GM19397 (cell line): ENCODE measurements at regions not wholly inside any gene's neighbourhood (a gene's known extent, or its start where the extent isn't known, plus 50 kb on each side); places are given as distances from the start of the nearest gene placed in this dataset.
"Not testable (repeated sequence)": the region's sequence is repeated elsewhere in the genome, so short reads cannot be mapped to it uniquely, and the experiment has no call there.

Experiments
- ATAC-seq: cut with Tn5 transposase; IDR thresholded peaks from one replicate; pipeline ENCODE4 v1.9.1; 2021; ENCODE audit warnings: mild to moderate bottlenecking, moderate library complexity; ENCODE audit not compliant: unreplicated experiment

GRCh38 chr17:51387582-51387981 is 127.2 kb downstream of the UTP18 start:
- ATAC-seq: no peak

GRCh38 chr17:51387986-51388385 is 127.6 kb downstream of the UTP18 start:
- ATAC-seq: no peak

- ATAC-seq: no peak
Observed at GRCh38 chr17:51389875-51390274, 129.5 kb downstream of the UTP18 start.

- no peak for ATAC-seq
Observed at GRCh38 chr17:51391982-51392654, 131.8 kb downstream of the UTP18 start.

- no peak for ATAC-seq
Observed at GRCh38 chr17:51395621-51396020, 135.3 kb downstream of the UTP18 start.

GRCh38 chr17:51397361-51398127 is 137.2 kb downstream of the UTP18 start:
- ATAC-seq: no peak

- ATAC-seq: no peak
Observed at GRCh38 chr17:51398128-51398525, 137.8 kb downstream of the UTP18 start.

GRCh38 chr17:51398687-51399086 is 138.3 kb downstream of the UTP18 start:
- ATAC-seq: no peak

GRCh38 chr17:51401279-51401678 is 140.9 kb downstream of the UTP18 start:
- no peak for ATAC-seq

GRCh38 chr17:51402899-51403298 is 142.6 kb downstream of the UTP18 start:
- no peak for ATAC-seq

- ATAC-seq: no peak
Observed at GRCh38 chr17:51407576-51407975, 147.2 kb downstream of the UTP18 start.

- ATAC-seq: no peak
Observed at GRCh38 chr17:51419476-51419875, 159.1 kb downstream of the UTP18 start.

- ATAC-seq: no peak
Observed at GRCh38 chr17:51421525-51421924, 161.2 kb downstream of the UTP18 start.

- no peak for ATAC-seq
Observed at GRCh38 chr17:51422634-51423033, 162.3 kb downstream of the UTP18 start.

- no peak for ATAC-seq
Observed at GRCh38 chr17:51423421-51424160, 163.2 kb downstream of the UTP18 start.

- no peak for ATAC-seq
Observed at GRCh38 chr17:51425773-51426172, 165.4 kb downstream of the UTP18 start.

- ATAC-seq: peak; percentile 8
Observed at GRCh38 chr17:51427323-51427811, 167.0 kb downstream of the UTP18 start.

- peak; percentile 70 for ATAC-seq
Observed at GRCh38 chr17:51427856-51428255, 167.5 kb downstream of the UTP18 start.

- ATAC-seq: no peak
Observed at GRCh38 chr17:51428668-51429495, 168.5 kb downstream of the UTP18 start.

GRCh38 chr17:51429938-51430337 is 169.6 kb downstream of the UTP18 start:
- ATAC-seq: not testable (repeated sequence)

GRCh38 chr17:51430591-51430990 is 170.2 kb downstream of the UTP18 start:
- ATAC-seq: no peak
